Liver (tissue), 3 donors: ENCODE measurements at regions not wholly inside any gene's neighbourhood (a gene's known extent, or its start where the extent isn't known, plus 50 kb on each side); places are given as distances from the start of the nearest gene placed in this dataset.

Experiments used
- CTCF ChIP-seq: fragments of 150-350 bp; IDR thresholded peaks from 2 replicates; pipeline ENCODE4 v1.5.1; 2017; ENCODE audit warnings: improper control_type of control experiment, low read depth, low read length; ENCODE audit not compliant: missing input control
- GABPA ChIP-seq, 2 donors: IDR thresholded peaks in 1 of 2; conservative IDR thresholded peaks in 1 of 2; 2 replicates each; pipeline ENCODE4 v1.6.1; 2016; ENCODE audit warnings: antibody characterized with exemption in 2 of 2, mild to moderate bottlenecking in 1 of 2, moderate library complexity in 1 of 2
- HNF4G ChIP-seq: IDR thresholded peaks from 2 replicates; pipeline ENCODE4 v1.6.1; 2016; ENCODE audit warnings: antibody characterized with exemption
- JUND ChIP-seq, 2 donors: IDR thresholded peaks; 2 replicates each; pipeline ENCODE4 v1.6.1; 2016; ENCODE audit warnings: antibody characterized with exemption in 2 of 2
- MAX ChIP-seq: IDR thresholded peaks from 2 replicates; pipeline ENCODE4 v1.6.1; 2016; ENCODE audit warnings: antibody characterized with exemption
- NR2F2 ChIP-seq: IDR thresholded peaks from 2 replicates; pipeline ENCODE4 v1.6.1; 2016; ENCODE audit warnings: antibody characterized with exemption
- RAD21 ChIP-seq, 2 donors: IDR thresholded peaks; 2 replicates each; pipeline ENCODE4 v1.6.1; 2016; ENCODE audit warnings: antibody characterized with exemption in 2 of 2, mild to moderate bottlenecking in 2 of 2
- RXRA ChIP-seq, 2 donors: IDR thresholded peaks; 2 replicates each; pipeline ENCODE4 v1.6.1; 2017 to 2018; ENCODE audit warnings: antibody characterized with exemption in 2 of 2, mild to moderate bottlenecking in 1 of 2
- SP1 ChIP-seq: IDR thresholded peaks from 2 replicates; pipeline ENCODE4 v1.6.1; 2018; ENCODE audit warnings: antibody characterized with exemption, mild to moderate bottlenecking
- TAF1 ChIP-seq: conservative IDR thresholded peaks from 2 replicates; pipeline ENCODE4 v1.6.1; 2016; ENCODE audit warnings: antibody characterized with exemption, mild to moderate bottlenecking
- YY1 ChIP-seq: IDR thresholded peaks from 2 replicates; pipeline ENCODE4 v1.6.1; 2016; ENCODE audit warnings: antibody characterized with exemption, mild to moderate bottlenecking
- ZBTB33 ChIP-seq: IDR thresholded peaks from 2 replicates; pipeline ENCODE4 v1.6.1; 2016; ENCODE audit warnings: antibody characterized with exemption
- TF ChIP-seq, protein P1 (sequence below): IDR thresholded peaks from 2 replicates; pipeline ENCODE4 v1.6.1; 2016; ENCODE audit warnings: antibody characterized with exemption
- TF ChIP-seq, protein P2 (sequence below): IDR thresholded peaks from 2 replicates; pipeline ENCODE4 v1.6.1; 2016; ENCODE audit warnings: antibody characterized with exemption, mild to moderate bottlenecking
- donor health status: healthy.
- donor health status: healthy.

DNA sequence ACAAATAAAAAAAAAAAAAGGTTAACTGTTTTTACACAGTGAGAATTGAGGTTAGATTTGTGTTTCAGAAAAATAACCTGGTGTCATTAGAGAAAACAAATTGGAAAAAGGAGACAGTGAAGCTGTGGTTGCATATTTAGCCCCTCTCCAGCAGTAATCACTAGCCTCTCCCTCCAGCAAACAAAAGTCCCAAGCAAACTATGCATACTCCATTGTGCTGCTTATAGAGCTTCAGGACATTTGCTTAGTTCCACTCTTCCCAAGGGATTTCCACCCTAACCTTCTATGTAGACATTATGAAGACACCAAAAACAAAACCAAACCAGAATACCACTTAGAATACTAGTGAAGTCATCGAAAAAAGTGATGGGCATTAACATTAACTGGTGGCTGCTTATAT lies 534.2 kb upstream of the CDH2 start:
- TF ChIP-seq GABPA (IDR thresholded peaks at IDR 0.05 in 1 of 2, conservative IDR thresholded peaks at IDR 0.05 in 1 of 2) (no peak), CTCF (no peak), RAD21 (IDR thresholded peaks at IDR 0.05) (no peak), MAX (no peak), HNF4G (no peak), NR2F2 (no peak), SP1 (no peak), JUND (IDR thresholded peaks at IDR 0.05) (no peak), YY1 (no peak), TAF1 (no peak), RXRA (IDR thresholded peaks at IDR 0.05) (no peak), ZBTB33 (no peak)
- TF ChIP-seq, protein P1, sequence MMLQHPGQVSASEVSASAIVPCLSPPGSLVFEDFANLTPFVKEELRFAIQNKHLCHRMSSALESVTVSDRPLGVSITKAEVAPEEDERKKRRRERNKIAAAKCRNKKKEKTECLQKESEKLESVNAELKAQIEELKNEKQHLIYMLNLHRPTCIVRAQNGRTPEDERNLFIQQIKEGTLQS, result no peak
- TF ChIP-seq, protein P2, sequence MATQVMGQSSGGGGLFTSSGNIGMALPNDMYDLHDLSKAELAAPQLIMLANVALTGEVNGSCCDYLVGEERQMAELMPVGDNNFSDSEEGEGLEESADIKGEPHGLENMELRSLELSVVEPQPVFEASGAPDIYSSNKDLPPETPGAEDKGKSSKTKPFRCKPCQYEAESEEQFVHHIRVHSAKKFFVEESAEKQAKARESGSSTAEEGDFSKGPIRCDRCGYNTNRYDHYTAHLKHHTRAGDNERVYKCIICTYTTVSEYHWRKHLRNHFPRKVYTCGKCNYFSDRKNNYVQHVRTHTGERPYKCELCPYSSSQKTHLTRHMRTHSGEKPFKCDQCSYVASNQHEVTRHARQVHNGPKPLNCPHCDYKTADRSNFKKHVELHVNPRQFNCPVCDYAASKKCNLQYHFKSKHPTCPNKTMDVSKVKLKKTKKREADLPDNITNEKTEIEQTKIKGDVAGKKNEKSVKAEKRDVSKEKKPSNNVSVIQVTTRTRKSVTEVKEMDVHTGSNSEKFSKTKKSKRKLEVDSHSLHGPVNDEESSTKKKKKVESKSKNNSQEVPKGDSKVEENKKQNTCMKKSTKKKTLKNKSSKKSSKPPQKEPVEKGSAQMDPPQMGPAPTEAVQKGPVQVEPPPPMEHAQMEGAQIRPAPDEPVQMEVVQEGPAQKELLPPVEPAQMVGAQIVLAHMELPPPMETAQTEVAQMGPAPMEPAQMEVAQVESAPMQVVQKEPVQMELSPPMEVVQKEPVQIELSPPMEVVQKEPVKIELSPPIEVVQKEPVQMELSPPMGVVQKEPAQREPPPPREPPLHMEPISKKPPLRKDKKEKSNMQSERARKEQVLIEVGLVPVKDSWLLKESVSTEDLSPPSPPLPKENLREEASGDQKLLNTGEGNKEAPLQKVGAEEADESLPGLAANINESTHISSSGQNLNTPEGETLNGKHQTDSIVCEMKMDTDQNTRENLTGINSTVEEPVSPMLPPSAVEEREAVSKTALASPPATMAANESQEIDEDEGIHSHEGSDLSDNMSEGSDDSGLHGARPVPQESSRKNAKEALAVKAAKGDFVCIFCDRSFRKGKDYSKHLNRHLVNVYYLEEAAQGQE, result no peak
